ENCODE measurements at regions not wholly inside any gene's neighbourhood (a gene's known extent, or its start where the extent isn't known, plus 50 kb on each side); places are given as distances from the start of the nearest gene placed in this dataset.

- no peak for TF ChIP-seq ZNF699 (CRISPR knock-in tag; IDR thresholded peaks at IDR 0.05; ENCODE audit: insufficient replicate concordance)
- no peak for TF ChIP-seq MEF2A (IDR thresholded peaks at IDR 0.05; ENCODE audit: control insufficient read depth, low read depth, low read length)
Measured at GRCh38 chr2:219877728-219878127, 250.3 kb downstream of the SLC4A3 start.

All from K562 (cell line).